GM12865 (cell line): ENCODE measurements at regions not wholly inside any gene's neighbourhood (a gene's known extent, or its start where the extent isn't known, plus 50 kb on each side); places are given as distances from the start of the nearest gene placed in this dataset.

Source experiments
- DNase-seq: peaks from one replicate; pipeline ENCODE4 v3.0.0; 2010; ENCODE audit warnings: low read depth
- H3K4me3 ChIP-seq: 2 replicates; pipeline ENCODE4 v1.5.1; 2011; ENCODE audit warnings: mild to moderate bottlenecking, low read depth, low read length, control low read depth
- TF ChIP-seq, protein P1 (sequence below): IDR thresholded peaks from 2 replicates; pipeline ENCODE4 v1.5.1; 2011; ENCODE audit warnings: low read length, control low read depth, low read depth, inconsistent platforms; ENCODE audit not compliant: insufficient read depth; ENCODE audit errors: missing control alignments

DNA sequence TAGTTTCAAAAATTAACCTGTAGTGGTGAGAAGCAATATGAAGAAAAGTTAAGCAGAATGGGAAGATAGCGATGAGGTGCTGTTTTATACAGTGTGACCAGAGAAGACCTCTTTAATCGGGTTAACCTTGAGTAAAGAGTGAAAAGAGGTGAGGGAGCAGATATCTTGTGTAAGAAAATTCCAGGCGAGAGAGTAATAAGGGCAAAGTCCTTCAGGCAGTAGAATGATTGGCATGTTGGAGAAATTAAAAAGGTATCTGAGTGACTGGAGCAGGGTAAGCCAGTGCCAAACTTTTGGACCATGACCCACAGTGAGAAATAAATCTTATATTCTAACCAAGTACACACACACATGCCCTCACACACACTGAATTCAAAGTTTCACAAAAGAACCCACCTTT, 374.7 kb upstream of the LARGE1 start:
- no peak for DNase-seq
- TF ChIP-seq, protein P1, sequence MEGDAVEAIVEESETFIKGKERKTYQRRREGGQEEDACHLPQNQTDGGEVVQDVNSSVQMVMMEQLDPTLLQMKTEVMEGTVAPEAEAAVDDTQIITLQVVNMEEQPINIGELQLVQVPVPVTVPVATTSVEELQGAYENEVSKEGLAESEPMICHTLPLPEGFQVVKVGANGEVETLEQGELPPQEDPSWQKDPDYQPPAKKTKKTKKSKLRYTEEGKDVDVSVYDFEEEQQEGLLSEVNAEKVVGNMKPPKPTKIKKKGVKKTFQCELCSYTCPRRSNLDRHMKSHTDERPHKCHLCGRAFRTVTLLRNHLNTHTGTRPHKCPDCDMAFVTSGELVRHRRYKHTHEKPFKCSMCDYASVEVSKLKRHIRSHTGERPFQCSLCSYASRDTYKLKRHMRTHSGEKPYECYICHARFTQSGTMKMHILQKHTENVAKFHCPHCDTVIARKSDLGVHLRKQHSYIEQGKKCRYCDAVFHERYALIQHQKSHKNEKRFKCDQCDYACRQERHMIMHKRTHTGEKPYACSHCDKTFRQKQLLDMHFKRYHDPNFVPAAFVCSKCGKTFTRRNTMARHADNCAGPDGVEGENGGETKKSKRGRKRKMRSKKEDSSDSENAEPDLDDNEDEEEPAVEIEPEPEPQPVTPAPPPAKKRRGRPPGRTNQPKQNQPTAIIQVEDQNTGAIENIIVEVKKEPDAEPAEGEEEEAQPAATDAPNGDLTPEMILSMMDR = no peak
- no peak overlapping the region for H3K4me3 ChIP-seq

- no peak overlapping the region for H3K4me3 ChIP-seq
- no peak for DNase-seq
- TF ChIP-seq, protein P1 = no peak
Measured at GRCh38 chr22:34296461-34296860, 376.2 kb upstream of the LARGE1 start.

DNA sequence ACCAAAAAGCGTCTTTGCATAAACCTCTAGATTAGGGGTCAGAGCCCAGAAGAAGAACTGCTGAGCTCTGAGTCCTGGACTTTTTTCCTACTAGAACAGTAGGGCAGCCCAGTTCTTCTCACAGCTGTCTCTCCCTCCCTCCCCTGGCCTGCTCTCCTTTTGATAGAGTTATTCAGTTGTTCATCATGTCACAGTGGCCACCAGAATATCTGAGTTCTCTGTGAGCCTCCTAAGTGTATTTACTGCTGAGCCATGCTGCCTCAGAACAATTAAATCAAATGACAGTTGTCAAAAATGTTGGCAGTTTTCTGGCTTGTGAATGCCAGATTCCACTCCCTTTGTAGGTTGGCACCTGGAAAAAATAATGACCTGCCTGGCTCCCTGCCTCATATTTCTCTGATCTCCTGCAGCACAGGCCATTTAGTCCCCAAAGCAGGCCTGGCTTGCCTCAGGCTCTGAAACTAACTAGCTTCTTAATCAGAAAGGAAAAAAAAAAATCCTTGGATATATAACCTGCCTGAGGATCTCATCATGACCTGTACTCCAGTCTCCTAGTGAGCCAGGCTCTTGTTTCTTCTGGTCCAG, 377.4 kb upstream of the LARGE1 start:
- DNase-seq = no peak
- H3K4me3 ChIP-seq = no peak overlapping the region
- TF ChIP-seq, protein P1 = no peak

DNA sequence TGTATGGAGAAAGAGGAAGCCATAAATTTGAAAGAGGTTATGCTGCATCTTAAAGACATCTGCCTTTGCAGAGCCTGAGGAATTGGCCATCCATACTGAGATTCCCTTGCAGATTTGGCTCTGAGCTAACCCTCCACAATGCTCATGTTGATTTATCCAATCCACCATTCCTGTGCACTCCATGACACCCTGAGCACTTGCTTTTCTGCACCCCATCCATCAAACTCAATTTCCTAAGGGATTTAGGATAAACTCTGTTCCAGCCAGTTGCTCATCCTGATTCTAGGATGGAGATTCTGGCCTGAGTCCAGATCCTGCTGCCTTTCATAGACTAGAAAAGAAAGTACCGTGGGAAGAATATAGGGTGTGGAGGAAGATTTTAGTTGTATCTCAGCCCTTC, 379.2 kb upstream of the LARGE1 start:
- TF ChIP-seq, protein P1 = no peak
- H3K4me3 ChIP-seq = no peak overlapping the region
- DNase-seq = no peak

GRCh38 chr22:34301569-34301968, 381.3 kb upstream of the LARGE1 start:
- no peak for DNase-seq
- no peak overlapping the region for H3K4me3 ChIP-seq
- TF ChIP-seq, protein P1 = no peak

DNA sequence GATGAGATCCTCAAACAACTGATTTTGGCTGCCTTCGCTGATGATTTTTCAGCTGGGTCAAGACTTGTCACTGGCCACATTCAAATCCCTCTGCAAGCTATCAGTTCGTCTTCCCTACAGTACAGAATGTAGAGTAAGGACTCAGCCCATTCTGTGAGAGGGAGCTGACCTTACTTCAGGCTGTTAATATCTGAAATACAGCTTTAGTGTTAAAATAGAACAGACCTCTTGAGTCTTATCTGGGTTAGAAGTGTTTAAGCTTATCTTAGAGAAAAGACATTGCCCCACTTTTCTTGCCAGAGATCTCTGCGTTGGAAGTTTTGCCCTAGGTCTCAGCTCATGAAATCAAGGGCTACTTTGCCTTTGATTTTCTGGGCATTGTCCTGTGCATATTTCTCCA, 383.4 kb upstream of the LARGE1 start:
- H3K4me3 ChIP-seq = no peak overlapping the region
- TF ChIP-seq, protein P1 = no peak
- no peak for DNase-seq

GRCh38 chr22:34306361-34306760, 386.1 kb upstream of the LARGE1 start:
- TF ChIP-seq, protein P1 = no peak
- no peak for DNase-seq
- H3K4me3 ChIP-seq = no peak overlapping the region
